ENCODE measurements at regions not wholly inside any gene's neighbourhood (a gene's known extent, or its start where the extent isn't known, plus 50 kb on each side); places are given as distances from the start of the nearest gene placed in this dataset.

DNA sequence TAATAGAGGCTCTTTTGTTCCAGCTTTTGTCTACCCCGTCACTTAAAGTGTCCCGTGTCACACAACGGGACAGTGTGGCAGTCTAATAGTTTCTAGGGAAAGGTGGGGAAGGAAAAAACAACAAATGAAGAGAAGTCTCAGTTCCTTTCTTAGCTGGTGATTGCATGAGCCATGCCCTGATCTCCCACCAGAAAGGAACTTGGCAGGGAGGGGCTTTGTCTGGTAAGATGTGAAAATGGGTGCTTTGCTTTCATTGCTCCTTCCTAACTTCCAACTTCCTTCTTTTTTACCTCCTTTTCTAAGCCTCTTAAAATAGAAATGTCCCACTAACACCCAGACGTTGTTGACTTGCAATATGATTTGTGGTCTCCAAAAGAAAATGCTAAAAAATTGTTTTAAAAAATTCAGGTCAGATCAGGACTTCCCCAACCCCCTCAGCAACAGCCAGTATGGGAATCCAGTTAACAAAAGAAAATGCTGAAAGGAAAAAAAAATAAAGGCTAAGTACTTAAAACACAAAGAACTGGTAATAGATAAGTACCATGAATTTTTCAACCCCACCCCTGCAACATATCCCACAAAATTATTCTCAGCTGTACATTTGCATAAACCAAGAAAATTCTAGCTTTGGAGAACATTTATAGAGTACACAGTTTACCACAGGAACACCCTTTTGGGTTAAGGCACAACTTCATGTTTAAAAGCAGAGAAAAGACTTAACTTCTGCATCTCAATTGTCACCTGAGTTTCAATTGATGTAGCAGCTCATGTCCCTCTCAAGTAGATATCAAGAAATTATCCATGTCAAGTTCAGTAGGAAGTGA, 106.2 kb downstream of the NIBAN1 start (continued):
- TF ChIP-seq, protein P1, sequence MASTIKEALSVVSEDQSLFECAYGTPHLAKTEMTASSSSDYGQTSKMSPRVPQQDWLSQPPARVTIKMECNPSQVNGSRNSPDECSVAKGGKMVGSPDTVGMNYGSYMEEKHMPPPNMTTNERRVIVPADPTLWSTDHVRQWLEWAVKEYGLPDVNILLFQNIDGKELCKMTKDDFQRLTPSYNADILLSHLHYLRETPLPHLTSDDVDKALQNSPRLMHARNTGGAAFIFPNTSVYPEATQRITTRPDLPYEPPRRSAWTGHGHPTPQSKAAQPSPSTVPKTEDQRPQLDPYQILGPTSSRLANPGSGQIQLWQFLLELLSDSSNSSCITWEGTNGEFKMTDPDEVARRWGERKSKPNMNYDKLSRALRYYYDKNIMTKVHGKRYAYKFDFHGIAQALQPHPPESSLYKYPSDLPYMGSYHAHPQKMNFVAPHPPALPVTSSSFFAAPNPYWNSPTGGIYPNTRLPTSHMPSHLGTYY (CRISPR knock-in tag; IDR thresholded peaks at IDR 0.05), result no peak
- no peak for TF ChIP-seq NR2C2 (CRISPR knock-in tag; IDR thresholded peaks at IDR 0.05)
- TF ChIP-seq, protein P2, sequence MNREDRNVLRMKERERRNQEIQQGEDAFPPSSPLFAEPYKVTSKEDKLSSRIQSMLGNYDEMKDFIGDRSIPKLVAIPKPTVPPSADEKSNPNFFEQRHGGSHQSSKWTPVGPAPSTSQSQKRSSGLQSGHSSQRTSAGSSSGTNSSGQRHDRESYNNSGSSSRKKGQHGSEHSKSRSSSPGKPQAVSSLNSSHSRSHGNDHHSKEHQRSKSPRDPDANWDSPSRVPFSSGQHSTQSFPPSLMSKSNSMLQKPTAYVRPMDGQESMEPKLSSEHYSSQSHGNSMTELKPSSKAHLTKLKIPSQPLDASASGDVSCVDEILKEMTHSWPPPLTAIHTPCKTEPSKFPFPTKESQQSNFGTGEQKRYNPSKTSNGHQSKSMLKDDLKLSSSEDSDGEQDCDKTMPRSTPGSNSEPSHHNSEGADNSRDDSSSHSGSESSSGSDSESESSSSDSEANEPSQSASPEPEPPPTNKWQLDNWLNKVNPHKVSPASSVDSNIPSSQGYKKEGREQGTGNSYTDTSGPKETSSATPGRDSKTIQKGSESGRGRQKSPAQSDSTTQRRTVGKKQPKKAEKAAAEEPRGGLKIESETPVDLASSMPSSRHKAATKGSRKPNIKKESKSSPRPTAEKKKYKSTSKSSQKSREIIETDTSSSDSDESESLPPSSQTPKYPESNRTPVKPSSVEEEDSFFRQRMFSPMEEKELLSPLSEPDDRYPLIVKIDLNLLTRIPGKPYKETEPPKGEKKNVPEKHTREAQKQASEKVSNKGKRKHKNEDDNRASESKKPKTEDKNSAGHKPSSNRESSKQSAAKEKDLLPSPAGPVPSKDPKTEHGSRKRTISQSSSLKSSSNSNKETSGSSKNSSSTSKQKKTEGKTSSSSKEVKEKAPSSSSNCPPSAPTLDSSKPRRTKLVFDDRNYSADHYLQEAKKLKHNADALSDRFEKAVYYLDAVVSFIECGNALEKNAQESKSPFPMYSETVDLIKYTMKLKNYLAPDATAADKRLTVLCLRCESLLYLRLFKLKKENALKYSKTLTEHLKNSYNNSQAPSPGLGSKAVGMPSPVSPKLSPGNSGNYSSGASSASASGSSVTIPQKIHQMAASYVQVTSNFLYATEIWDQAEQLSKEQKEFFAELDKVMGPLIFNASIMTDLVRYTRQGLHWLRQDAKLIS (CRISPR knock-in tag; IDR thresholded peaks at IDR 0.05; ENCODE audit: borderline replicate concordance), result no peak
- no peak for TF ChIP-seq JAZF1 (CRISPR knock-in tag; IDR thresholded peaks at IDR 0.05)

DNA sequence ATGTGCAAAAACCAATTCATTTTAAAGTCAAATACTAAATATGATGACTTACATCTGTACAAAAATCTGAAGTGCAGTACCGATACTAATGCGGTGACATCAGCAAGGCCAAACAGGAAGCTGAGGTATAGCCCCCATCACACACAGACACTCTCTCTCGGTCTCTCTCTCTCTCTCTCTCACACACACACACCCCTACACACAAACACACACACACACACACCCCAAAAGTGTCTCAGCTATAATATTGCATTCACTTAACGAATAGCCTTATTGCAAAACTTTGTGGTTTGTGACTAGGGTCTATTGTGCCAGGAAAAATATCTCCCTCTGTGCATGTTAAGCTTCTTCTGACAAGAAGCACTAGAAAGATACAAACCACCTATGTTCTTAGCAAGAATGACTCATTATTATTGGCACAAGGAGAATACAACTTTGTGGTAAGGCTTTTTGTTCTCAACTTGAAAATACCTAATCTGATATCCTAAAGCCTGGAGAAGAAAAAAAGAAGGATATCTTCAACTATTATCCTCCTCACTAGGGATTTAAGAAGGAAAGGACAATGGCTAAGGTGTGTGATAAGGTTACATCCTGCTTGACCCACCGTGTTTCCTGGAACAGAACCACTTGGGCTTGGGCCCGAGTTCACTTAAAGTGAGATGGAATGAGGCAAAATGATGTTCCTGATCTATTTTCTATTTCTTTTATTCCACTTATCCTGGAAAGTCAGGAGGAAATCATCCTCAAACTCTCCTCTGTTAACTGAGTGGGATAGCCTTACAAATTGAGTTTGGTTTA, 107.1 kb downstream of the NIBAN1 start:
- CTCF ChIA-PET, result no interaction called here
- Mint-ChIP-seq H3K27ac (no peak overlapping the region), H3K36me3 (no peaks in the 10 kb centered on the region), H3K27me3 (ENCODE audit: low read depth) (no peaks in the 10 kb centered on the region), H3K9me3 (no peaks in the 10 kb centered on the region; the same call in 1 of the 2 replicates), H3K4me3 (no peak overlapping the region), H3K4me1 (peaks cover 8% of the 10 kb centered on the region)
- no peak for DNase-seq (ENCODE audit: low spot score)
- POLR2A ChIA-PET, result no interaction called here
- no peak for ATAC-seq
- TF ChIP-seq, protein P3, sequence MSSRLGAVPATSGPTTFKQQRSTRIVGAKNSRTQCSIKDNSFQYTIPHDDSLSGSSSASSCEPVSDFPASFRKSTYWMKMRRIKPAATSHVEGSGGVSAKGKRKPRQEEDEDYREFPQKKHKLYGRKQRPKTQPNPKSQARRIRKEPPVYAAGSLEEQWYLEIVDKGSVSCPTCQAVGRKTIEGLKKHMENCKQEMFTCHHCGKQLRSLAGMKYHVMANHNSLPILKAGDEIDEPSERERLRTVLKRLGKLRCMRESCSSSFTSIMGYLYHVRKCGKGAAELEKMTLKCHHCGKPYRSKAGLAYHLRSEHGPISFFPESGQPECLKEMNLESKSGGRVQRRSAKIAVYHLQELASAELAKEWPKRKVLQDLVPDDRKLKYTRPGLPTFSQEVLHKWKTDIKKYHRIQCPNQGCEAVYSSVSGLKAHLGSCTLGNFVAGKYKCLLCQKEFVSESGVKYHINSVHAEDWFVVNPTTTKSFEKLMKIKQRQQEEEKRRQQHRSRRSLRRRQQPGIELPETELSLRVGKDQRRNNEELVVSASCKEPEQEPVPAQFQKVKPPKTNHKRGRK (CRISPR knock-in tag; IDR thresholded peaks at IDR 0.05; ENCODE audit: borderline replicate concordance), result no peak
- no peak for TF ChIP-seq JUN (CRISPR knock-in tag; IDR thresholded peaks at IDR 0.05)
- TF ChIP-seq IRF2 (CRISPR knock-in tag; IDR thresholded peaks at IDR 0.05; ENCODE audit: borderline replicate concordance, low read depth), result no peak
- TF ChIP-seq, protein P4, sequence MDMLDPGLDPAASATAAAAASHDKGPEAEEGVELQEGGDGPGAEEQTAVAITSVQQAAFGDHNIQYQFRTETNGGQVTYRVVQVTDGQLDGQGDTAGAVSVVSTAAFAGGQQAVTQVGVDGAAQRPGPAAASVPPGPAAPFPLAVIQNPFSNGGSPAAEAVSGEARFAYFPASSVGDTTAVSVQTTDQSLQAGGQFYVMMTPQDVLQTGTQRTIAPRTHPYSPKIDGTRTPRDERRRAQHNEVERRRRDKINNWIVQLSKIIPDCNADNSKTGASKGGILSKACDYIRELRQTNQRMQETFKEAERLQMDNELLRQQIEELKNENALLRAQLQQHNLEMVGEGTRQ (CRISPR knock-in tag; IDR thresholded peaks at IDR 0.05), result no peak
- TF ChIP-seq, protein P5, sequence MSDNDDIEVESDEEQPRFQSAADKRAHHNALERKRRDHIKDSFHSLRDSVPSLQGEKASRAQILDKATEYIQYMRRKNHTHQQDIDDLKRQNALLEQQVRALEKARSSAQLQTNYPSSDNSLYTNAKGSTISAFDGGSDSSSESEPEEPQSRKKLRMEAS (CRISPR knock-in tag; IDR thresholded peaks at IDR 0.05), result no peak
- no peak for TF ChIP-seq ESRRA (CRISPR knock-in tag; IDR thresholded peaks at IDR 0.05; ENCODE audit: borderline replicate concordance)
- TF ChIP-seq, protein P6, sequence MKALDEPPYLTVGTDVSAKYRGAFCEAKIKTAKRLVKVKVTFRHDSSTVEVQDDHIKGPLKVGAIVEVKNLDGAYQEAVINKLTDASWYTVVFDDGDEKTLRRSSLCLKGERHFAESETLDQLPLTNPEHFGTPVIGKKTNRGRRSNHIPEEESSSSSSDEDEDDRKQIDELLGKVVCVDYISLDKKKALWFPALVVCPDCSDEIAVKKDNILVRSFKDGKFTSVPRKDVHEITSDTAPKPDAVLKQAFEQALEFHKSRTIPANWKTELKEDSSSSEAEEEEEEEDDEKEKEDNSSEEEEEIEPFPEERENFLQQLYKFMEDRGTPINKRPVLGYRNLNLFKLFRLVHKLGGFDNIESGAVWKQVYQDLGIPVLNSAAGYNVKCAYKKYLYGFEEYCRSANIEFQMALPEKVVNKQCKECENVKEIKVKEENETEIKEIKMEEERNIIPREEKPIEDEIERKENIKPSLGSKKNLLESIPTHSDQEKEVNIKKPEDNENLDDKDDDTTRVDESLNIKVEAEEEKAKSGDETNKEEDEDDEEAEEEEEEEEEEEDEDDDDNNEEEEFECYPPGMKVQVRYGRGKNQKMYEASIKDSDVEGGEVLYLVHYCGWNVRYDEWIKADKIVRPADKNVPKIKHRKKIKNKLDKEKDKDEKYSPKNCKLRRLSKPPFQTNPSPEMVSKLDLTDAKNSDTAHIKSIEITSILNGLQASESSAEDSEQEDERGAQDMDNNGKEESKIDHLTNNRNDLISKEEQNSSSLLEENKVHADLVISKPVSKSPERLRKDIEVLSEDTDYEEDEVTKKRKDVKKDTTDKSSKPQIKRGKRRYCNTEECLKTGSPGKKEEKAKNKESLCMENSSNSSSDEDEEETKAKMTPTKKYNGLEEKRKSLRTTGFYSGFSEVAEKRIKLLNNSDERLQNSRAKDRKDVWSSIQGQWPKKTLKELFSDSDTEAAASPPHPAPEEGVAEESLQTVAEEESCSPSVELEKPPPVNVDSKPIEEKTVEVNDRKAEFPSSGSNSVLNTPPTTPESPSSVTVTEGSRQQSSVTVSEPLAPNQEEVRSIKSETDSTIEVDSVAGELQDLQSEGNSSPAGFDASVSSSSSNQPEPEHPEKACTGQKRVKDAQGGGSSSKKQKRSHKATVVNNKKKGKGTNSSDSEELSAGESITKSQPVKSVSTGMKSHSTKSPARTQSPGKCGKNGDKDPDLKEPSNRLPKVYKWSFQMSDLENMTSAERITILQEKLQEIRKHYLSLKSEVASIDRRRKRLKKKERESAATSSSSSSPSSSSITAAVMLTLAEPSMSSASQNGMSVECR (CRISPR knock-in tag; IDR thresholded peaks at IDR 0.05; ENCODE audit: borderline replicate concordance), result no peak
- TF ChIP-seq, protein P7, sequence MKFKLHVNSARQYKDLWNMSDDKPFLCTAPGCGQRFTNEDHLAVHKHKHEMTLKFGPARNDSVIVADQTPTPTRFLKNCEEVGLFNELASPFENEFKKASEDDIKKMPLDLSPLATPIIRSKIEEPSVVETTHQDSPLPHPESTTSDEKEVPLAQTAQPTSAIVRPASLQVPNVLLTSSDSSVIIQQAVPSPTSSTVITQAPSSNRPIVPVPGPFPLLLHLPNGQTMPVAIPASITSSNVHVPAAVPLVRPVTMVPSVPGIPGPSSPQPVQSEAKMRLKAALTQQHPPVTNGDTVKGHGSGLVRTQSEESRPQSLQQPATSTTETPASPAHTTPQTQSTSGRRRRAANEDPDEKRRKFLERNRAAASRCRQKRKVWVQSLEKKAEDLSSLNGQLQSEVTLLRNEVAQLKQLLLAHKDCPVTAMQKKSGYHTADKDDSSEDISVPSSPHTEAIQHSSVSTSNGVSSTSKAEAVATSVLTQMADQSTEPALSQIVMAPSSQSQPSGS (CRISPR knock-in tag; IDR thresholded peaks at IDR 0.05; ENCODE audit: borderline replicate concordance, low read depth), result no peak
- TF ChIP-seq NR1H2 (CRISPR knock-in tag; IDR thresholded peaks at IDR 0.05), result no peak
- no peak for TF ChIP-seq GTF2I (CRISPR knock-in tag; conservative IDR thresholded peaks at IDR 0.05)

Data from WTC11 (cell line).